Cardiac muscle cell (in vitro differentiated cells and primary cell): ENCODE measurements at regions not wholly inside any gene's neighbourhood (a gene's known extent, or its start where the extent isn't known, plus 50 kb on each side); places are given as distances from the start of the nearest gene placed in this dataset.

ENCODE experiments used
- DNase-seq, 2 donors: peaks; one replicate each; pipeline versions ENCODE4 v3.0.0 to v3.0.0-alpha.2; 2010 to 2017; ENCODE audit warnings: low read depth in 1 of 2, low spot score in 1 of 2
- H3K27ac ChIP-seq: fragments of 200-600 bp; sonication (generic); 2 replicates; pipeline ENCODE4 v1.5.1; 2016
- H3K27me3 ChIP-seq: fragments of 200-600 bp; sonication (generic); 2 replicates; pipeline ENCODE4 v1.6.0; 2016; ENCODE audit warnings: control low read depth
- H3K36me3 ChIP-seq: fragments of 200-600 bp; sonication (generic); 2 replicates; pipeline ENCODE4 v1.5.1; 2016; ENCODE audit warnings: control low read depth
- H3K4me1 ChIP-seq: fragments of 200-600 bp; sonication (generic); 2 replicates; pipeline ENCODE4 v1.8.1; 2017; ENCODE audit warnings: low read depth, mild to moderate bottlenecking, mixed run types
- H3K4me3 ChIP-seq: fragments of 200-600 bp; sonication (generic); 2 replicates; pipeline ENCODE4 v1.5.1; 2016; ENCODE audit warnings: mild to moderate bottlenecking
- H3K9me3 ChIP-seq: fragments of 200-600 bp; sonication (generic); 2 replicates; pipeline ENCODE4 v1.5.1; 2017; ENCODE audit warnings: low read depth, mild to moderate bottlenecking, control low read depth
- CTCF ChIP-seq: IDR thresholded peaks from 2 replicates; pipeline ENCODE4 v1.5.1; 2012; ENCODE audit warnings: low read depth, mild to moderate bottlenecking, low read length

GRCh38 chr5:45017568-45017967 lies 208.8 kb downstream of the MRPS30 start:
- TF ChIP-seq CTCF = no peak
- DNase-seq = no peak
- H3K27me3 ChIP-seq = no peaks in the 10 kb centered on the region
- H3K36me3 ChIP-seq = no peaks in the 10 kb centered on the region
- no peaks in the 10 kb centered on the region for H3K9me3 ChIP-seq
- H3K4me1 ChIP-seq = no peaks in the 10 kb centered on the region
- no peak overlapping the region for H3K27ac ChIP-seq
- no peak overlapping the region for H3K4me3 ChIP-seq

- Histone ChIP-seq H3K36me3 (no peaks in the 10 kb centered on the region), H3K4me1 (no peaks in the 10 kb centered on the region), H3K27me3 (no peaks in the 10 kb centered on the region), H3K9me3 (no peaks in the 10 kb centered on the region), H3K4me3 (no peak overlapping the region), H3K27ac (no peak overlapping the region)
- DNase-seq = no peak
- TF ChIP-seq CTCF = no peak
Observed at GRCh38 chr5:45029553-45029952, 220.8 kb downstream of the MRPS30 start.

- no peak for DNase-seq
- Histone ChIP-seq H3K27me3 (no peaks in the 10 kb centered on the region), H3K9me3 (no peaks in the 10 kb centered on the region), H3K4me1 (peaks cover 6% of the 10 kb centered on the region), H3K36me3 (no peaks in the 10 kb centered on the region), H3K27ac (no peak overlapping the region), H3K4me3 (no peak overlapping the region)
- no peak for TF ChIP-seq CTCF
Observed at GRCh38 chr5:45035991-45036390, 227.2 kb downstream of the MRPS30 start.

GRCh38 chr5:45037927-45038326 lies 229.2 kb downstream of the MRPS30 start:
- H3K4me1 ChIP-seq = peaks cover 6% of the 10 kb centered on the region
- no peak for TF ChIP-seq CTCF
- no peaks in the 10 kb centered on the region for H3K9me3 ChIP-seq
- no peaks in the 10 kb centered on the region for H3K27me3 ChIP-seq
- no peak overlapping the region for H3K27ac ChIP-seq
- H3K4me3 ChIP-seq = no peak overlapping the region
- DNase-seq = no peak
- H3K36me3 ChIP-seq = no peaks in the 10 kb centered on the region

- peak; percentile 52 for TF ChIP-seq CTCF
- Histone ChIP-seq H3K27me3 (no peaks in the 10 kb centered on the region), H3K27ac (no peak overlapping the region), H3K9me3 (no peaks in the 10 kb centered on the region), H3K36me3 (no peaks in the 10 kb centered on the region), H3K4me3 (no peak overlapping the region), H3K4me1 (peaks cover 6% of the 10 kb centered on the region)
- peak; percentile 15 to 63 for DNase-seq
Observed at GRCh38 chr5:45038366-45038987, 229.7 kb downstream of the MRPS30 start.
